ENCODE measurements at regions not wholly inside any gene's neighbourhood (a gene's known extent, or its start where the extent isn't known, plus 50 kb on each side); places are given as distances from the start of the nearest gene placed in this dataset.

- DNase-seq = no peak
- H3K27ac ChIP-seq (ENCODE audit: low read depth in 1 of 2, low read length in 2 of 2) = no peak overlapping the region
- H3K27me3 Mint-ChIP-seq = no peaks in the 10 kb centered on the region
- CTCF ChIA-PET = no interaction called here
- no peak overlapping the region for H3K4me3 ChIP-seq (ENCODE audit: low read length)
- no peak for ATAC-seq (ENCODE audit: poor library complexity)
- no peak overlapping the region for H3K4me3 Mint-ChIP-seq
- no peaks in the 10 kb centered on the region for H3K9me3 Mint-ChIP-seq
- no peaks in the 10 kb centered on the region for H3K36me3 Mint-ChIP-seq (ENCODE audit: low read depth)
- peaks cover 0 to 2% of the 10 kb centered on the region in 2 experiments for H3K27me3 ChIP-seq (ENCODE audit: control insufficient read depth in 1 of 2, insufficient read depth in 2 of 2, low read length in 2 of 2)
- H3K9me3 ChIP-seq (ENCODE audit: control insufficient read depth in 1 of 2, insufficient read depth in 1 of 2, low read length in 2 of 2) = no peaks in the 10 kb centered on the region
- H3K36me3 ChIP-seq (ENCODE audit: insufficient read depth, low read length) = no peaks in the 10 kb centered on the region
- no peak for TF ChIP-seq CTCF (IDR thresholded peaks at IDR 0.05)
- no peaks in the 10 kb centered on the region for H3K4me1 Mint-ChIP-seq (ENCODE audit: low read depth)
- POLR2A ChIA-PET = no interaction called here
- H3K27ac Mint-ChIP-seq = no peak overlapping the region
- peaks cover 18% of the 10 kb centered on the region for H3K4me1 ChIP-seq (ENCODE audit: insufficient read depth, low read length)
- intact Hi-C loops (cut with DNase I, micrococcal nuclease) = loop anchor here in 1 of 2 experiments (5.0 kb wide), 1 partner anchor 60 kb away; no protein-coding TSS in a partner anchor
Observed at GRCh38 chr7:101747053-101747878, 70.2 kb upstream of the CUX1 start.

DNA sequence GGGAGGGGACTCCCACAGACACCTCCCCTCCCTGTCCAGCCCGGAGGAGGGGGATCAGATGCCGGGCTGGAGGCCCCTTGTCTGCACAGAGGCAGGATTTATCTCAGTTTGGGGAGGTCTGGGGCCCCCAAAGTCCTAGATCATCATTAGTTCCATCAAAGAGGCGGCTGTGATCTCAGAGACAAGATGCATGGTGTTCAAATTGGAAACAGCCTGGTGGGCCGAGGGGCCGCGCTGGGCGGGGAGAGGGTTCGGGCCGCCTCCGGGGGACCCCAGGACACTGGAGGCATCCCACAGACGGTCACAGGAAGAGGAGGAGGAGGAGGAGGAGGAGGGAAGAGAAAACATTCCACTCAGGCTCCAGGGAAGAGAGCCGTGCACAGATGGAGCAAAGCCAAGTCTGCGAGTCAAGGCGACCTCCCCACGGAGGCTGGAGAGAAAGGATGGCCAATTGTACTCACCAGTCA lies 69.5 kb upstream of the CUX1 start:
- intact Hi-C loops (cut with DNase I, micrococcal nuclease) = loop anchor here in 1 of 2 experiments (5.0 kb wide), 1 partner anchor 61 kb away; no protein-coding TSS in a partner anchor

DNA sequence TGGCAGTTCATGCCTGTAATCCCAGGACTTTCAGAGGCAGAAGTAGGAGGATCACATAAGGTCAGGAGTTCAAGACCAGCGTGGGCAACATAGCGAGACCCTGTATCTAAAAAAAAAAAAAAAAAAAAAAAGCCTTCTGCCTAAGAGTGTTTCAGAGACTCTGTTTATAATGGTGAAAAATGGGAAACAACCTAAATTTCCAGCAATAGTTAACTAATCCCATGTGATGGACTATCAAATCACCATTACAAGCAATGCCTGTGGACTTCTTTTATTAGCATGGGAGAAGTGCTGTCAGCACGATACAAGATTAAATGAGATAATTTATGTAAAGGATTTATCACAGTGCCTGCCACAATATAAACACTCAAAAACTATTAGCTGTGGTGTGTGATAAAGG lies 67.5 kb upstream of the CUX1 start:
- no peak for TF ChIP-seq CTCF (IDR thresholded peaks at IDR 0.05)
- POLR2A ChIA-PET = no interaction called here
- intact Hi-C loops (cut with DNase I, micrococcal nuclease) = loop anchor here in 1 of 2 experiments (5.0 kb wide), 1 partner anchor 63 kb away; no protein-coding TSS in a partner anchor
- DNase-seq (no peak), ATAC-seq (ENCODE audit: poor library complexity) (no peak)
- Histone ChIP-seq H3K9me3 (ENCODE audit: control insufficient read depth in 1 of 2, insufficient read depth in 1 of 2, low read length in 2 of 2) (no peaks in the 10 kb centered on the region), H3K27ac (ENCODE audit: low read depth in 1 of 2, low read length in 2 of 2) (no peak overlapping the region), H3K4me3 (ENCODE audit: low read length) (no peak overlapping the region), H3K36me3 (ENCODE audit: insufficient read depth, low read length) (no peaks in the 10 kb centered on the region), H3K4me1 (ENCODE audit: insufficient read depth, low read length) (peaks cover 5% of the 10 kb centered on the region), H3K27me3 (ENCODE audit: control insufficient read depth in 1 of 2, insufficient read depth in 2 of 2, low read length in 2 of 2) (peaks cover 0 to 2% of the 10 kb centered on the region in 2 experiments)
- Mint-ChIP-seq H3K27ac (no peak overlapping the region), H3K4me1 (ENCODE audit: low read depth) (peaks cover 9% of the 10 kb centered on the region), H3K9me3 (no peaks in the 10 kb centered on the region), H3K27me3 (no peaks in the 10 kb centered on the region), H3K36me3 (ENCODE audit: low read depth) (no peaks in the 10 kb centered on the region), H3K4me3 (no peak overlapping the region)
- CTCF ChIA-PET = no interaction called here

More for the DNA sequence above, 69.5 kb upstream of the CUX1 start:
- Mint-ChIP-seq H3K27me3 (no peaks in the 10 kb centered on the region), H3K4me1 (ENCODE audit: low read depth) (no peaks in the 10 kb centered on the region), H3K9me3 (no peaks in the 10 kb centered on the region), H3K27ac (no peak overlapping the region), H3K36me3 (ENCODE audit: low read depth) (no peaks in the 10 kb centered on the region), H3K4me3 (no peak overlapping the region)
- Histone ChIP-seq H3K4me3 (ENCODE audit: low read length) (no peak overlapping the region), H3K36me3 (ENCODE audit: insufficient read depth, low read length) (no peaks in the 10 kb centered on the region), H3K4me1 (ENCODE audit: insufficient read depth, low read length) (peaks cover 12% of the 10 kb centered on the region), H3K9me3 (ENCODE audit: control insufficient read depth in 1 of 2, insufficient read depth in 1 of 2, low read length in 2 of 2) (no peaks in the 10 kb centered on the region), H3K27me3 (ENCODE audit: control insufficient read depth in 1 of 2, insufficient read depth in 2 of 2, low read length in 2 of 2) (peaks cover 0 to 2% of the 10 kb centered on the region in 2 experiments), H3K27ac (ENCODE audit: low read depth in 1 of 2, low read length in 2 of 2) (no peak overlapping the region)
- no peak for TF ChIP-seq CTCF (IDR thresholded peaks at IDR 0.05)
- ATAC-seq (ENCODE audit: poor library complexity) = no peak
- CTCF ChIA-PET = no interaction called here
- POLR2A ChIA-PET = no interaction called here
- no peak for DNase-seq
